ENCODE measurements at regions not wholly inside any gene's neighbourhood (a gene's known extent, or its start where the extent isn't known, plus 50 kb on each side); places are given as distances from the start of the nearest gene placed in this dataset.

DNA sequence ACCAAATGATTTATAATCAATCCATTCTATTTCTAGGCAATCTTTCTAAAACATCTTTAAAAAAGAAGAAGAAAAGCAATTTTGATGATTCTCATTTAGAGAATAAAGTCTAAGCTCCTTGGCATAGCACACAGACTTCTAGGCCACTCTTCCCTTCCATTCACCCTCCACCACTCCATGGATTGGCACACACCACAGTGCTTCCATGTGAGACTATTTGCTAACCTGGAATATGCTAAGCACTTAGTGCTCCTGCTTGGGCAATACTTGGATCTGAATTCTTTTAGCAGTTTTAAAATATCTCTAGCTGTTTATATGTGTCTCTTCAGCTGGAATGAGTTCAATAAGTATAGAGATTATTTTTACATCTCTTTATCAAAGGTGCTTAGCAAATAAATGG, 177.6 kb upstream of the FBXL7 start (continued):
- TF ChIP-seq, protein P1, sequence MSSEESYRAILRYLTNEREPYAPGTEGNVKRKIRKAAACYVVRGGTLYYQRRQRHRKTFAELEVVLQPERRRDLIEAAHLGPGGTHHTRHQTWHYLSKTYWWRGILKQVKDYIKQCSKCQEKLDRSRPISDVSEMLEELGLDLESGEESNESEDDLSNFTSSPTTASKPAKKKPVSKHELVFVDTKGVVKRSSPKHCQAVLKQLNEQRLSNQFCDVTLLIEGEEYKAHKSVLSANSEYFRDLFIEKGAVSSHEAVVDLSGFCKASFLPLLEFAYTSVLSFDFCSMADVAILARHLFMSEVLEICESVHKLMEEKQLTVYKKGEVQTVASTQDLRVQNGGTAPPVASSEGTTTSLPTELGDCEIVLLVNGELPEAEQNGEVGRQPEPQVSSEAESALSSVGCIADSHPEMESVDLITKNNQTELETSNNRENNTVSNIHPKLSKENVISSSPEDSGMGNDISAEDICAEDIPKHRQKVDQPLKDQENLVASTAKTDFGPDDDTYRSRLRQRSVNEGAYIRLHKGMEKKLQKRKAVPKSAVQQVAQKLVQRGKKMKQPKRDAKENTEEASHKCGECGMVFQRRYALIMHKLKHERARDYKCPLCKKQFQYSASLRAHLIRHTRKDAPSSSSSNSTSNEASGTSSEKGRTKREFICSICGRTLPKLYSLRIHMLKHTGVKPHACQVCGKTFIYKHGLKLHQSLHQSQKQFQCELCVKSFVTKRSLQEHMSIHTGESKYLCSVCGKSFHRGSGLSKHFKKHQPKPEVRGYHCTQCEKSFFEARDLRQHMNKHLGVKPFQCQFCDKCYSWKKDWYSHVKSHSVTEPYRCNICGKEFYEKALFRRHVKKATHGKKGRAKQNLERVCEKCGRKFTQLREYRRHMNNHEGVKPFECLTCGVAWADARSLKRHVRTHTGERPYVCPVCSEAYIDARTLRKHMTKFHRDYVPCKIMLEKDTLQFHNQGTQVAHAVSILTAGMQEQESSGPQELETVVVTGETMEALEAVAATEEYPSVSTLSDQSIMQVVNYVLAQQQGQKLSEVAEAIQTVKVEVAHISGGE (CRISPR knock-in tag; IDR thresholded peaks at IDR 0.05), result no peak
- TF ChIP-seq SREBF2 (IDR thresholded peaks at IDR 0.05; ENCODE audit: low read length), result no peak
- TF ChIP-seq HDAC2 (IDR thresholded peaks at IDR 0.05), result no peak
- no peak for TF ChIP-seq KDM1A (IDR thresholded peaks at IDR 0.05; ENCODE audit: borderline replicate concordance)
- TF ChIP-seq, protein P2, sequence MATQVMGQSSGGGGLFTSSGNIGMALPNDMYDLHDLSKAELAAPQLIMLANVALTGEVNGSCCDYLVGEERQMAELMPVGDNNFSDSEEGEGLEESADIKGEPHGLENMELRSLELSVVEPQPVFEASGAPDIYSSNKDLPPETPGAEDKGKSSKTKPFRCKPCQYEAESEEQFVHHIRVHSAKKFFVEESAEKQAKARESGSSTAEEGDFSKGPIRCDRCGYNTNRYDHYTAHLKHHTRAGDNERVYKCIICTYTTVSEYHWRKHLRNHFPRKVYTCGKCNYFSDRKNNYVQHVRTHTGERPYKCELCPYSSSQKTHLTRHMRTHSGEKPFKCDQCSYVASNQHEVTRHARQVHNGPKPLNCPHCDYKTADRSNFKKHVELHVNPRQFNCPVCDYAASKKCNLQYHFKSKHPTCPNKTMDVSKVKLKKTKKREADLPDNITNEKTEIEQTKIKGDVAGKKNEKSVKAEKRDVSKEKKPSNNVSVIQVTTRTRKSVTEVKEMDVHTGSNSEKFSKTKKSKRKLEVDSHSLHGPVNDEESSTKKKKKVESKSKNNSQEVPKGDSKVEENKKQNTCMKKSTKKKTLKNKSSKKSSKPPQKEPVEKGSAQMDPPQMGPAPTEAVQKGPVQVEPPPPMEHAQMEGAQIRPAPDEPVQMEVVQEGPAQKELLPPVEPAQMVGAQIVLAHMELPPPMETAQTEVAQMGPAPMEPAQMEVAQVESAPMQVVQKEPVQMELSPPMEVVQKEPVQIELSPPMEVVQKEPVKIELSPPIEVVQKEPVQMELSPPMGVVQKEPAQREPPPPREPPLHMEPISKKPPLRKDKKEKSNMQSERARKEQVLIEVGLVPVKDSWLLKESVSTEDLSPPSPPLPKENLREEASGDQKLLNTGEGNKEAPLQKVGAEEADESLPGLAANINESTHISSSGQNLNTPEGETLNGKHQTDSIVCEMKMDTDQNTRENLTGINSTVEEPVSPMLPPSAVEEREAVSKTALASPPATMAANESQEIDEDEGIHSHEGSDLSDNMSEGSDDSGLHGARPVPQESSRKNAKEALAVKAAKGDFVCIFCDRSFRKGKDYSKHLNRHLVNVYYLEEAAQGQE (IDR thresholded peaks at IDR 0.05; ENCODE audit: low read depth, low read length), result no peak
- TF ChIP-seq SIN3A (IDR thresholded peaks at IDR 0.05; ENCODE audit: low read depth, low read length), result no peak

DNA sequence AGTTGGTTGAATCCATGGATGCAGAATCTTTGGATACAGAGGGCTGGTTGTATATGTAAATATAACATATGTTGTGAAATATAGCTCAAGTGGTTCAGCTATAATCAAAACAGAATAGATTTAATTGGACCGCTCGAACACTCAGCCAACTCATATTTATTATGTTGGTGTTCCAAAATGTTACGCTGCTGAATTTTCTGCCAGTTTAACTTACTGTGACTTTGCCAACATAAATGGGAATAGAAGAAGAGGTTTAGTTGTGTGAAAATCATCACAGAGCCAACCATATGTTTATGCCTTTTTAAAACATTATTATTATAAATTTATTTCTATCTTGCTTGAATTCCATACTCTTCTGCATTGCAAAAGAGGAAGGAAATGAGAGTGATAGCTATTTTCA, 178.2 kb upstream of the FBXL7 start:
- WGBS (ENCODE audit: insufficient coverage, insufficient replicate concordance, low lambda C conversion rate, missing lambda C conversion rate), result 2% methylated on average over 3 of the region's 3 CpGs
- ChIA-PET CTCF (no interaction called here), RAD21 (ENCODE audit: unreplicated experiment) (no interaction called here), SMC1A (ENCODE audit: uncharacterized antibody, unreplicated experiment) (no interaction called here), POLR2A (no interaction called here)
- Histone ChIP-seq H3K4me2 (ENCODE audit: control insufficient read depth, insufficient read depth) (no peak overlapping the region), H4K20me1 (ENCODE audit: control insufficient read depth, insufficient read depth) (no peaks in the 10 kb centered on the region), H3K36me3 (ENCODE audit: control insufficient read depth in 2 of 2, insufficient read depth in 2 of 2, low read length in 1 of 2) (no peaks in the 10 kb centered on the region), H3K9me3 (replicated peaks; ENCODE audit: control insufficient read depth, insufficient read depth, low read length) (no peaks in the 10 kb centered on the region), H3K4me1 (ENCODE audit: control insufficient read depth, insufficient read depth, low read length) (no peaks in the 10 kb centered on the region), H2AFZ (ENCODE audit: control insufficient read depth, low read depth, low read length) (no peak overlapping the region), H3K27me3 (replicated peaks in 1 of 2; ENCODE audit: control insufficient read depth in 2 of 2, insufficient read depth in 2 of 2, low read length in 1 of 2) (no peaks in the 10 kb centered on the region), H3K27ac (ENCODE audit: control insufficient read depth, insufficient read depth) (no peak overlapping the region), H3K79me2 (ENCODE audit: control insufficient read depth, insufficient read depth, low read length) (no peaks in the 10 kb centered on the region), H3K9ac (ENCODE audit: control insufficient read depth, insufficient read depth, low read length) (no peak overlapping the region), H3K4me3 (no peak overlapping the region)
- in situ Hi-C loops (cut with MboI), result no loop called here
- no peak for ATAC-seq
- DNase-seq (ENCODE audit: low read depth, low spot score), result no peak
- no TSS peak for BruUV-seq (replicated peaks)
- FAIRE-seq, result no peak
- intact Hi-C loops (cut with micrococcal nuclease; ENCODE audit: unreplicated experiment), result no loop called here
- TF ChIP-seq, protein P3, sequence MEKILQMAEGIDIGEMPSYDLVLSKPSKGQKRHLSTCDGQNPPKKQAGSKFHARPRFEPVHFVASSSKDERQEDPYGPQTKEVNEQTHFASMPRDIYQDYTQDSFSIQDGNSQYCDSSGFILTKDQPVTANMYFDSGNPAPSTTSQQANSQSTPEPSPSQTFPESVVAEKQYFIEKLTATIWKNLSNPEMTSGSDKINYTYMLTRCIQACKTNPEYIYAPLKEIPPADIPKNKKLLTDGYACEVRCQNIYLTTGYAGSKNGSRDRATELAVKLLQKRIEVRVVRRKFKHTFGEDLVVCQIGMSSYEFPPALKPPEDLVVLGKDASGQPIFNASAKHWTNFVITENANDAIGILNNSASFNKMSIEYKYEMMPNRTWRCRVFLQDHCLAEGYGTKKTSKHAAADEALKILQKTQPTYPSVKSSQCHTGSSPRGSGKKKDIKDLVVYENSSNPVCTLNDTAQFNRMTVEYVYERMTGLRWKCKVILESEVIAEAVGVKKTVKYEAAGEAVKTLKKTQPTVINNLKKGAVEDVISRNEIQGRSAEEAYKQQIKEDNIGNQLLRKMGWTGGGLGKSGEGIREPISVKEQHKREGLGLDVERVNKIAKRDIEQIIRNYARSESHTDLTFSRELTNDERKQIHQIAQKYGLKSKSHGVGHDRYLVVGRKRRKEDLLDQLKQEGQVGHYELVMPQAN (conservative IDR thresholded peaks at IDR 0.05), result no peak
- TF ChIP-seq, protein P4, sequence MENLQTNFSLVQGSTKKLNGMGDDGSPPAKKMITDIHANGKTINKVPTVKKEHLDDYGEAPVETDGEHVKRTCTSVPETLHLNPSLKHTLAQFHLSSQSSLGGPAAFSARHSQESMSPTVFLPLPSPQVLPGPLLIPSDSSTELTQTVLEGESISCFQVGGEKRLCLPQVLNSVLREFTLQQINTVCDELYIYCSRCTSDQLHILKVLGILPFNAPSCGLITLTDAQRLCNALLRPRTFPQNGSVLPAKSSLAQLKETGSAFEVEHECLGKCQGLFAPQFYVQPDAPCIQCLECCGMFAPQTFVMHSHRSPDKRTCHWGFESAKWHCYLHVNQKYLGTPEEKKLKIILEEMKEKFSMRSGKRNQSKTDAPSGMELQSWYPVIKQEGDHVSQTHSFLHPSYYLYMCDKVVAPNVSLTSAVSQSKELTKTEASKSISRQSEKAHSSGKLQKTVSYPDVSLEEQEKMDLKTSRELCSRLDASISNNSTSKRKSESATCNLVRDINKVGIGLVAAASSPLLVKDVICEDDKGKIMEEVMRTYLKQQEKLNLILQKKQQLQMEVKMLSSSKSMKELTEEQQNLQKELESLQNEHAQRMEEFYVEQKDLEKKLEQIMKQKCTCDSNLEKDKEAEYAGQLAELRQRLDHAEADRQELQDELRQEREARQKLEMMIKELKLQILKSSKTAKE (IDR thresholded peaks at IDR 0.05; ENCODE audit: low read depth, poor library complexity, severe bottlenecking), result no peak
- TF ChIP-seq NFYA (IDR thresholded peaks at IDR 0.05; ENCODE audit: borderline replicate concordance, low read depth, low read length) (no peak), IKZF2 (IDR thresholded peaks at IDR 0.05) (no peak), JUND (IDR thresholded peaks at IDR 0.05; ENCODE audit: low read depth, low read length) (no peak), HDAC6 (IDR thresholded peaks at IDR 0.05; ENCODE audit: unreplicated experiment) (no peak), BMI1 (IDR thresholded peaks at IDR 0.05; ENCODE audit: borderline replicate concordance) (no peak)
